A549 (cell line): ENCODE measurements at regions not wholly inside any gene's neighbourhood (a gene's known extent, or its start where the extent isn't known, plus 50 kb on each side); places are given as distances from the start of the nearest gene placed in this dataset.

ENCODE experiments used
- ATAC-seq, 2 experiments: fragments of 200-7000 bp in 1 of 2; fragments of >200 bp in 1 of 2; cut with Nextera tagmentation in 1 of 2; cut with Tn5 transposase in 1 of 2; 3 replicates each; pipeline versions ENCODE4 v1.8.0 to v1.9.1; 2018 to 2020; ENCODE audit warnings: mild to moderate bottlenecking in 1 of 2, moderate library complexity in 1 of 2
- CTCF ChIA-PET: fragments of 300-600 bp; sonication (Branson Sonifier 250); formaldehyde crosslinking; extraction: SDS; loops from one replicate; lab custom pipeline; 2021; ENCODE audit warnings: antibody characterized with exemption, inconsistent platforms; lab: Yijun Ruan, JAX
- POLR2A ChIA-PET: fragments of 350-600 bp; formaldehyde crosslinking; extraction: SDS; loops from one replicate; lab custom pipeline; 2021; ENCODE audit warnings: antibody characterized with exemption, inconsistent platforms; lab: Yijun Ruan, JAX
- DNase-seq, 2 experiments: peaks; one replicate each; pipeline versions ENCODE4 v3.0.0 to v3.0.0-alpha.2; 2011 to 2016; ENCODE audit warnings: low read depth in 1 of 2, low spot score in 1 of 2
- FAIRE-seq: peaks from 2 replicates; lab custom pipeline; 2011; peaks lifted over from hg19 to GRCh38; lab: Jason Lieb, UNC
- H3K27ac ChIP-seq, 2 experiments: fragments of >200 bp; sonication (Bioruptor Twin); formaldehyde crosslinking; 3 replicates each; pipeline ENCODE4 v1.5.1; 2016 to 2017
- H3K4me1 ChIP-seq: fragments of >200 bp; sonication (Bioruptor Twin); formaldehyde crosslinking; 3 replicates; pipeline ENCODE4 v1.6.1; 2016
- H3K4me2 ChIP-seq: fragments of >200 bp; sonication (Bioruptor Twin); formaldehyde crosslinking; 3 replicates; pipeline ENCODE4 v1.6.1; 2016
- H3K4me3 ChIP-seq: fragments of >200 bp; sonication (Bioruptor Twin); formaldehyde crosslinking; 3 replicates; pipeline ENCODE4 v1.5.1; 2016
- H3K9me3 ChIP-seq: fragments of >200 bp; sonication (Bioruptor Twin); formaldehyde crosslinking; 3 replicates; pipeline ENCODE4 v1.6.1; 2016
- ATOH8 ChIP-seq: fragments of 250-450 bp; sonication (Bioruptor Pico); IDR thresholded peaks from 2 replicates; pipeline ENCODE4 v1.5.0; 2020; ENCODE audit warnings: low read depth, mild to moderate bottlenecking, moderate library complexity
- BHLHE40 ChIP-seq: IDR thresholded peaks from 2 replicates; pipeline ENCODE4 v1.6.1; 2012; ENCODE audit warnings: low read depth, low read length, inconsistent platforms
- CBX2 ChIP-seq: fragments of 200-600 bp; sonication (generic); IDR thresholded peaks from 2 replicates; pipeline ENCODE4 v1.6.1; 2016; ENCODE audit warnings: low read depth, mild to moderate bottlenecking, borderline replicate concordance
- CEBPB ChIP-seq, 2 experiments: fragments of >200 bp in 1 of 2; sonication (Bioruptor Twin) in 1 of 2; formaldehyde crosslinking in 1 of 2; IDR thresholded peaks; 2 replicates each; pipeline ENCODE4 v1.6.1; 2012 to 2016
- CHD2 ChIP-seq: fragments of 150-350 bp; IDR thresholded peaks from 2 replicates; pipeline ENCODE4 v1.6.1; 2014; ENCODE audit warnings: low read length; ENCODE audit not compliant: partially characterized antibody
- E2F6 ChIP-seq: IDR thresholded peaks from 2 replicates; pipeline ENCODE4 v1.6.1; 2012; ENCODE audit warnings: low read depth, borderline replicate concordance
- EHF ChIP-seq: fragments of 250-450 bp; sonication (Bioruptor Pico); IDR thresholded peaks from 2 replicates; pipeline ENCODE4 v1.5.0; 2020; ENCODE audit warnings: mild to moderate bottlenecking
- EHMT2 ChIP-seq: fragments of 200-600 bp; sonication (generic); IDR thresholded peaks from 2 replicates; pipeline ENCODE4 v1.6.1; 2016; ENCODE audit warnings: antibody characterized with exemption, low read depth, mild to moderate bottlenecking, moderate library complexity
- ESRRA ChIP-seq: fragments of 150-350 bp; IDR thresholded peaks from 2 replicates; pipeline ENCODE4 v1.6.1; 2014; ENCODE audit warnings: mild to moderate bottlenecking, low read length, borderline replicate concordance
- FOSB ChIP-seq: fragments of 250-450 bp; sonication (Bioruptor Pico); IDR thresholded peaks from 2 replicates; pipeline ENCODE4 v1.5.0; 2020; ENCODE audit warnings: mild to moderate bottlenecking, moderate library complexity
- FOSL2 ChIP-seq, 2 experiments: fragments of 450-650 bp in 1 of 2; fragments of >200 bp in 1 of 2; sonication (Bioruptor Twin) in 1 of 2; formaldehyde crosslinking; IDR thresholded peaks; 2 replicates each; pipeline versions ENCODE4 v1.5.0 to v1.6.1; 2016 to 2020; ENCODE audit warnings: mild to moderate bottlenecking in 1 of 2, moderate library complexity in 1 of 2
- GATA3 ChIP-seq: IDR thresholded peaks from 2 replicates; pipeline ENCODE4 v1.6.1; 2012; ENCODE audit warnings: borderline replicate concordance
- HDAC2 ChIP-seq: fragments of 200-600 bp; sonication (generic); IDR thresholded peaks from 2 replicates; pipeline ENCODE4 v1.6.1; 2016
- HEYL ChIP-seq: fragments of 250-450 bp; sonication (Bioruptor Pico); IDR thresholded peaks from 2 replicates; pipeline ENCODE4 v1.8.0; 2021; ENCODE audit warnings: mild to moderate bottlenecking, moderate library complexity
- HOXB13 ChIP-seq: fragments of 250-450 bp; sonication (Bioruptor Pico); IDR thresholded peaks from 2 replicates; pipeline ENCODE4 v1.5.0; 2020; ENCODE audit warnings: low read depth, mild to moderate bottlenecking, moderate library complexity
- HOXB5 ChIP-seq: fragments of 250-450 bp; sonication (Bioruptor Pico); IDR thresholded peaks from 2 replicates; pipeline ENCODE4 v1.5.0; 2020; ENCODE audit warnings: mild to moderate bottlenecking, moderate library complexity
- JUN ChIP-seq, 2 experiments: fragments of >200 bp; sonication (Bioruptor Twin); formaldehyde crosslinking; IDR thresholded peaks; 2 replicates in 1 of 2; 3 replicates in 1 of 2; pipeline ENCODE4 v1.6.1; 2016 to 2017
- KDM5A ChIP-seq: fragments of 200-600 bp; sonication (generic); IDR thresholded peaks from 2 replicates; pipeline ENCODE4 v1.6.1; 2016; ENCODE audit warnings: antibody characterized with exemption, mild to moderate bottlenecking
- MAFK ChIP-seq: fragments of 450-650 bp; IDR thresholded peaks from 2 replicates; pipeline ENCODE4 v1.6.1; 2014; ENCODE audit not compliant: partially characterized antibody
- MAZ ChIP-seq: fragments of 150-350 bp; IDR thresholded peaks from 2 replicates; pipeline ENCODE4 v1.6.1; 2014; ENCODE audit warnings: antibody characterized with exemption, low read depth, low read length, borderline replicate concordance
- NFE2L2 ChIP-seq: fragments of 150-350 bp; conservative IDR thresholded peaks from 2 replicates; pipeline ENCODE4 v1.6.1; 2014; ENCODE audit warnings: low read length
- NR3C1 ChIP-seq: fragments of >200 bp; sonication (Bioruptor Twin); formaldehyde crosslinking; IDR thresholded peaks from 3 replicates; pipeline ENCODE4 v1.6.1; 2017
- PHF8 ChIP-seq: fragments of 200-600 bp; sonication (generic); IDR thresholded peaks from 2 replicates; pipeline ENCODE4 v1.6.1; 2016; ENCODE audit warnings: low read depth, mild to moderate bottlenecking, antibody characterized with exemption, moderate library complexity, borderline replicate concordance
- RAD21 ChIP-seq, 2 experiments: fragments of >200 bp in 1 of 2; sonication (Bioruptor Twin) in 1 of 2; formaldehyde crosslinking in 1 of 2; IDR thresholded peaks in 1 of 2; conservative IDR thresholded peaks in 1 of 2; 2 replicates in 1 of 2; 3 replicates in 1 of 2; pipeline ENCODE4 v1.6.1; 2012 to 2018; ENCODE audit warnings: inconsistent platforms in 1 of 2
- RCOR1 ChIP-seq: fragments of 150-350 bp; IDR thresholded peaks from 2 replicates; pipeline ENCODE4 v1.6.1; 2014; ENCODE audit warnings: antibody characterized with exemption, low read length, low read depth
- SREBF2 ChIP-seq: fragments of 450-650 bp; IDR thresholded peaks from 2 replicates; pipeline ENCODE4 v1.6.1; 2014; ENCODE audit warnings: mild to moderate bottlenecking, moderate library complexity
- TFCP2L1 ChIP-seq: fragments of 250-450 bp; sonication (Bioruptor Pico); IDR thresholded peaks from 2 replicates; pipeline ENCODE4 v1.5.0; 2021; ENCODE audit warnings: mild to moderate bottlenecking
- ZC3H11A ChIP-seq: fragments of 450-650 bp; IDR thresholded peaks from 2 replicates; pipeline ENCODE4 v1.6.1; 2014; ENCODE audit warnings: antibody characterized with exemption, mild to moderate bottlenecking
- ZFP36 ChIP-seq: fragments of 450-650 bp; IDR thresholded peaks from 2 replicates; pipeline ENCODE4 v1.6.1; 2014; ENCODE audit warnings: borderline replicate concordance; ENCODE audit not compliant: partially characterized antibody
- ZSCAN20 ChIP-seq: fragments of 250-450 bp; sonication (Bioruptor Pico); IDR thresholded peaks from 2 replicates; pipeline ENCODE4 v1.8.0; 2022; ENCODE audit warnings: mild to moderate bottlenecking, moderate library complexity
- WGBS: methylation state at CpG from one replicate; pipeline ENCODE4 v1.1.6; 2017; ENCODE audit errors: missing lambda C conversion rate; 5-methylcytosine and 5-hydroxymethylcytosine counted together
- TF ChIP-seq, protein P1 (sequence below): fragments of 450-650 bp; IDR thresholded peaks from 2 replicates; pipeline ENCODE4 v1.6.1; 2014; ENCODE audit warnings: antibody characterized with exemption
- TF ChIP-seq, protein P2 (sequence below): fragments of >200 bp; sonication (Bioruptor Twin); formaldehyde crosslinking; IDR thresholded peaks from 2 replicates; pipeline ENCODE4 v1.6.1; 2016
- TF ChIP-seq, protein P3 (sequence below): fragments of >200 bp; sonication (Bioruptor Twin); formaldehyde crosslinking; IDR thresholded peaks from 3 replicates; pipeline ENCODE4 v1.5.1; 2016

- TF ChIP-seq E2F6 (no peak), MAZ (no peak)
Measured at GRCh38 chr1:164225011-164225410, 334.0 kb upstream of the PBX1 start (continued).

DNA sequence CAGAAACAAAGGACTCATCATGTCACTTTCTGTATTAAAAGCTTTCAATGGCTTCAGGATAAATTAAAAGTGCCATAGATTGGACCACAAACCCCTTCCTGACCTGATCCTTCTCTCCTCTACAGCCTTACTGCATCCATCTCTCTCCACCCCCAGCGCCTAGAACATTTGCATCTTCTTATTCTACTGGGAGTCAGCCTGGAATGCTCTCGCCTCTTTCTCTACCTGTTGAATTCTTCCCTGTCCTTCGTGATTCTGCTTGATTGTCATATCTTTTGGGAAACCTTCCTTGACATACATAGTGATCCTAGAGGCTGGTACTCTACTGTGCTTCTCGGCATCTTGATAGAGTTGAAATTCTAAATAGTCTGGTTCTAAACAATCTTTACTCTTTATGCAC, 332.0 kb upstream of the PBX1 start:
- H3K4me3 ChIP-seq: no peak overlapping the region
- H3K27ac ChIP-seq: no peak overlapping the region
- WGBS: 23% methylated on average over 4 of the region's 4 CpGs
- H3K4me1 ChIP-seq: no peaks in the 10 kb centered on the region
- no peak overlapping the region for H3K4me2 ChIP-seq
- ATAC-seq (no peak), DNase-seq (no peak), FAIRE-seq (no peak)
- TF ChIP-seq ZFP36 (no peak), KDM5A (no peak), ZC3H11A (no peak), BHLHE40 (no peak), RCOR1 (no peak), EHF (no peak), PHF8 (no peak), CHD2 (no peak), E2F6 (no peak), SREBF2 (no peak), HOXB5 (CRISPR knock-in tag) (no peak), NFE2L2 (no peak), ZSCAN20 (CRISPR knock-in tag) (no peak), MAFK (no peak), FOSB (no peak), ESRRA (no peak), FOSL2 (IDR thresholded peaks at IDR 0.05) (no peak), FOSL2 (CRISPR knock-in tag; IDR thresholded peaks at IDR 0.05) (no peak)
- TF ChIP-seq, protein P1, sequence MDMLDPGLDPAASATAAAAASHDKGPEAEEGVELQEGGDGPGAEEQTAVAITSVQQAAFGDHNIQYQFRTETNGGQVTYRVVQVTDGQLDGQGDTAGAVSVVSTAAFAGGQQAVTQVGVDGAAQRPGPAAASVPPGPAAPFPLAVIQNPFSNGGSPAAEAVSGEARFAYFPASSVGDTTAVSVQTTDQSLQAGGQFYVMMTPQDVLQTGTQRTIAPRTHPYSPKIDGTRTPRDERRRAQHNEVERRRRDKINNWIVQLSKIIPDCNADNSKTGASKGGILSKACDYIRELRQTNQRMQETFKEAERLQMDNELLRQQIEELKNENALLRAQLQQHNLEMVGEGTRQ: no peak
- TF ChIP-seq, protein P2, sequence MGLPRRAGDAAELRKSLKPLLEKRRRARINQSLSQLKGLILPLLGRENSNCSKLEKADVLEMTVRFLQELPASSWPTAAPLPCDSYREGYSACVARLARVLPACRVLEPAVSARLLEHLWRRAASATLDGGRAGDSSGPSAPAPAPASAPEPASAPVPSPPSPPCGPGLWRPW: no peak
- CTCF ChIA-PET: no interaction called here
- POLR2A ChIA-PET: no interaction called here
- H3K9me3 ChIP-seq: no peaks in the 10 kb centered on the region

DNA sequence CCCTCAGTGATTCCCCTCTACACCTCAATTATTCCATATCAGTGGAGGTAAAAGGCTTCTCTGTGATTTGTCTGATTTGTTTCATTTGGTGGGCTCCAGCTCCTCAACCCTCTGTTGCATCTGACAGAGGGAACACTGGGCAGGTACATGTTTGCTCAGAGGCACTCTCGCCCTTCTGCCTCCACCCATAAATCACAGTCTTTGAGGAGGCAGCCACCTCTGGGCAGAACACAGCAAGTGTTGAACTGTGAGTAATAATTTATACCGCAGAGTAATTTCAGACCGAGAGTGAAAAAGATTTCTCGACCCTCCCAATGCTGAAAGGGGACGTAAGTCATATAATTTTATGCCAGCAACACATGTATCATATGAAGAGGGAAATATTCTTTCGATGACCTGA, 330.1 kb upstream of the PBX1 start:
- no peak overlapping the region for H3K4me2 ChIP-seq
- ATAC-seq (no peak), DNase-seq (no peak), FAIRE-seq (no peak)
- 38% methylated on average over 6 of the region's 6 CpGs for WGBS
- H3K9me3 ChIP-seq: 0 out of 3 replicates have a peak, but pooled peaks cover under 1% of the 10 kb centered on the region
- POLR2A ChIA-PET: no interaction called here
- no peaks in the 10 kb centered on the region for H3K4me1 ChIP-seq
- H3K27ac ChIP-seq: no peak overlapping the region
- CTCF ChIA-PET: no interaction called here
- no peak overlapping the region for H3K4me3 ChIP-seq
- TF ChIP-seq ATOH8 (CRISPR knock-in tag): no peak
- no peak for TF ChIP-seq CBX2
- TF ChIP-seq PHF8: no peak
- TF ChIP-seq HEYL (CRISPR knock-in tag): no peak
- TF ChIP-seq EHMT2: no peak
- TF ChIP-seq, protein P3, sequence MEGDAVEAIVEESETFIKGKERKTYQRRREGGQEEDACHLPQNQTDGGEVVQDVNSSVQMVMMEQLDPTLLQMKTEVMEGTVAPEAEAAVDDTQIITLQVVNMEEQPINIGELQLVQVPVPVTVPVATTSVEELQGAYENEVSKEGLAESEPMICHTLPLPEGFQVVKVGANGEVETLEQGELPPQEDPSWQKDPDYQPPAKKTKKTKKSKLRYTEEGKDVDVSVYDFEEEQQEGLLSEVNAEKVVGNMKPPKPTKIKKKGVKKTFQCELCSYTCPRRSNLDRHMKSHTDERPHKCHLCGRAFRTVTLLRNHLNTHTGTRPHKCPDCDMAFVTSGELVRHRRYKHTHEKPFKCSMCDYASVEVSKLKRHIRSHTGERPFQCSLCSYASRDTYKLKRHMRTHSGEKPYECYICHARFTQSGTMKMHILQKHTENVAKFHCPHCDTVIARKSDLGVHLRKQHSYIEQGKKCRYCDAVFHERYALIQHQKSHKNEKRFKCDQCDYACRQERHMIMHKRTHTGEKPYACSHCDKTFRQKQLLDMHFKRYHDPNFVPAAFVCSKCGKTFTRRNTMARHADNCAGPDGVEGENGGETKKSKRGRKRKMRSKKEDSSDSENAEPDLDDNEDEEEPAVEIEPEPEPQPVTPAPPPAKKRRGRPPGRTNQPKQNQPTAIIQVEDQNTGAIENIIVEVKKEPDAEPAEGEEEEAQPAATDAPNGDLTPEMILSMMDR: no peak
- no peak for TF ChIP-seq HDAC2
- TF ChIP-seq CHD2: no peak
- TF ChIP-seq, protein P1: no peak
- TF ChIP-seq NR3C1: no peak
- TF ChIP-seq, protein P2: no peak
- TF ChIP-seq HOXB13 (CRISPR knock-in tag): no peak
- TF ChIP-seq RCOR1: no peak
- no peak for TF ChIP-seq CEBPB (IDR thresholded peaks at IDR 0.05)
- TF ChIP-seq JUN (IDR thresholded peaks at IDR 0.05): no peak
- no peak for TF ChIP-seq GATA3
- TF ChIP-seq TFCP2L1: no peak
- no peak for TF ChIP-seq RAD21 (conservative IDR thresholded peaks at IDR 0.05 in 1 of 2, IDR thresholded peaks at IDR 0.05 in 1 of 2)
